HS-5 (cell line): ENCODE measurements at regions not wholly inside any gene's neighbourhood (a gene's known extent, or its start where the extent isn't known, plus 50 kb on each side); places are given as distances from the start of the nearest gene placed in this dataset.
A peak's percentile ranks its signal among the peaks of the same experiment; 100 is the strongest.
"Not testable (repeated sequence)": the region's sequence is repeated elsewhere in the genome, so short reads cannot be mapped to it uniquely, and the experiment has no call there.

Experiments
- DNase-seq: peaks from one replicate; pipeline ENCODE4 v3.0.0-alpha.2; 2012; ENCODE audit warnings: low read depth

- DNase-seq = no peak
Measured at GRCh38 chr13:50649211-50649610, 194.3 kb downstream of the DLEU7 start.

GRCh38 chr13:50650592-50651504, 192.6 kb downstream of the DLEU7 start:
- no peak for DNase-seq

GRCh38 chr13:50651922-50652321, 191.6 kb downstream of the DLEU7 start:
- DNase-seq = no peak

GRCh38 chr13:50654331-50654730, 189.2 kb downstream of the DLEU7 start:
- no peak for DNase-seq

- not testable (repeated sequence) for DNase-seq
Measured at GRCh38 chr13:50661881-50662280, 181.6 kb downstream of the DLEU7 start.

GRCh38 chr13:50664951-50665350, 178.5 kb downstream of the DLEU7 start:
- DNase-seq = no peak

GRCh38 chr13:50668049-50668448, 175.4 kb downstream of the DLEU7 start:
- no peak for DNase-seq

- no peak for DNase-seq
Measured at GRCh38 chr13:50668691-50669271, 174.7 kb downstream of the DLEU7 start.

GRCh38 chr13:50670272-50670671, 173.2 kb downstream of the DLEU7 start:
- no peak for DNase-seq

- no peak for DNase-seq
Measured at GRCh38 chr13:50670847-50671496, 172.5 kb downstream of the DLEU7 start.

- DNase-seq = no peak
Measured at GRCh38 chr13:50671497-50671850, 172.0 kb downstream of the DLEU7 start.

- DNase-seq = no peak
Measured at GRCh38 chr13:50672025-50672424, 171.5 kb downstream of the DLEU7 start.

GRCh38 chr13:50675651-50676050, 167.8 kb downstream of the DLEU7 start:
- no peak for DNase-seq

- no peak for DNase-seq
Measured at GRCh38 chr13:50676602-50677001, 166.9 kb downstream of the DLEU7 start.

GRCh38 chr13:50677258-50677657, 166.2 kb downstream of the DLEU7 start:
- DNase-seq = no peak

- DNase-seq = no peak
Measured at GRCh38 chr13:50677687-50678463, 165.6 kb downstream of the DLEU7 start.

GRCh38 chr13:50678464-50679162, 164.9 kb downstream of the DLEU7 start:
- DNase-seq = peak; percentile 58

GRCh38 chr13:50679321-50679720, 164.2 kb downstream of the DLEU7 start:
- DNase-seq = no peak

GRCh38 chr13:50682002-50682401, 161.5 kb downstream of the DLEU7 start:
- no peak for DNase-seq

GRCh38 chr13:50682966-50683365, 160.5 kb downstream of the DLEU7 start:
- no peak for DNase-seq

GRCh38 chr13:50684366-50684765, 159.1 kb downstream of the DLEU7 start:
- DNase-seq = no peak

GRCh38 chr13:50685491-50685890, 158.0 kb downstream of the DLEU7 start:
- DNase-seq = no peak
